GM21529 (cell line): ENCODE measurements at regions not wholly inside any gene's neighbourhood (a gene's known extent, or its start where the extent isn't known, plus 50 kb on each side); places are given as distances from the start of the nearest gene placed in this dataset.

ENCODE experiments used
- ATAC-seq: cut with Tn5 transposase; IDR thresholded peaks from one replicate; pipeline ENCODE4 v1.9.1; 2021; ENCODE audit not compliant: unreplicated experiment

DNA sequence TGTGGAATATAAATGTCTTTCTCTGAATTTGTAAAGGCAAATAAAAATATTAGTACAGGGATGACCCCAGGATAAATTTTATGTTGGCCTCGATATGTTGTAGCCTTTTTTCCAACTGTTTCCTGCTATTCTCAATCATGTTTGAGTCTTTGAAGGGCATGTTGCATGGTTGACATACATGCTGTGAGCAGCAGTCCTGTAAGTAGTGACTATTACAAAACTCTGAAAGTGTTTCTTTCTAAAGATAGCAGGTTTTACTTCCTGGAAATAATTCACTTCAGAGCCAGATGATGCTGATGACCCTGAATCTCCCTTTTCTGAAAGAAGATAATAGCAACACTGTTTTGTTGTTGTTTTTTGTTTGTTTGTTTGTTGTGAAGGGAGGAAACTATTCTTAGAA, 393.0 kb upstream of the GNPDA2 start:
- ATAC-seq: no peak

DNA sequence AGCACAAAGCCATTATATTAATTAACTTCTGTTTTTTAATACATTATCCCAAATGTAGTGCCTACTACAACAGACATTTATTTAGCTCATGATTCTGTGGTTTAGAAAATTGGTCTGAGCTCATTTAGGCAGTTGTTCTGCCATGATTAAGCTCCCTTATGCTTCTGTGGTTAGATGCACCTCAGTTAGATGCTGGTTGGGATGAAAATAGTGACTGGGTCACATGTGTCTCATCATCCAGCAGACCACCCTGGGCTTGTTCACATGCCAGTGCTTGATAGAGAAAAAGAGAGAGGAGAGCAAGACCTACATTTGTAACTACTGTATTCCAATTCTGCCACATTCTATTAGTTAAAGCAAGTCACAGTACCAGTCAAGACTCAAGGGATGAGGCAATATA, 376.4 kb upstream of the GNPDA2 start:
- ATAC-seq: no peak

DNA sequence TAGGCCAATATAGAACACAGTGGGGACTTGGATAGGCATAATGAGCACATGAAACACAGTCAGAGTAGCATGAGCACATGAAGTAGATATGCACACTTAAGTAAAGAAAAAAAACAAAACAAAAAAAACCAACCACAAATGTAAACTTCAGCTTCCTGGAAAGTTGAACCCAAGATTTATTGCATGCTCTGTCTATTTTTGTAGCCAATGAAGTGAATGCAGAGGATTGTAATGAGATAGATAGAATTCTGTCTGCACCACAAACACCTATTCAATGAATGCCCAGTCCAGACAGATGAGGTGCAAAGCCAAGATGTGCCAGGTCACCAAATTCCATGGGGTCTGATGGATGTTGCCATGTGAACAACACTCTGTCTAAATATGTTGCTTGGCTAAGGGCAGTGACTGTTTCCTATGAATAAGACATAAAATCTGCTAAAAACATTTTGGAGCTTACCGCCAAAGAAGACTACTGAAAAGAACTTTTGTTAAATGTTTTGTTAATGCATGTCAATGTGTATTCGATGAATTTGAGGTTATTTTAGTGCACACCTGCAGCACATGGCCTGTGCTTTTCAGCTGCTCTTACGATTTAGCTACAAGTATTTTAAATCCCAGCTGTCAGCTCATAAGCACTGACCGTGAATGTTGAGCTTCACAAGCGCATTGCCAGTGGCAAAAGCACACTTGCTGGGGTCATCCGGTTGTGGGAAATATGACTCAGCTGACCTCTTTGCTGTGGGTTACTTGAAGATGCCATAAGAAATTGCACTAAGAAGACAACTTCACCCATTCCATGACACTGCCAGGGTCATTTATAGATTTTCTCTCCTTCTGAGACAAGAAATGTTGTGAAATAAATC, 374.8 kb upstream of the GNPDA2 start:
- no peak for ATAC-seq

DNA sequence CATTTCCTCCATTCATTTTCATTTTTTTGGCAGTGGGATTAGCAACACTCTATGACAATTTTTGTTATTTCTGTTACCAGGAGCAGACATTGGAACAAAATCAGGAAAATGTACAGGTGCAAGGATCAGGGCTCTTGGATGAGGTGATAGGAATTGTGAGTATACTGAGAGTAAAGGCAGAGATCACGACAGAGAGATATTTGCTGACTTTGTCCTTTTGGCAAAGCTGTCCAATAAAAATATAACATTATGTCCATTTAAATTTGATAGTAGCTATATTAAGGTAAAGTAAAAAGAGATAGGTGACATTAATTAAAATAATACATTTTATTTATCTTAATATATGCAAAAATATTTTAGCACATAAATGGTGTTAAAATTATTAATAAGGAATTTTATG, 373.1 kb upstream of the GNPDA2 start:
- ATAC-seq: no peak

DNA sequence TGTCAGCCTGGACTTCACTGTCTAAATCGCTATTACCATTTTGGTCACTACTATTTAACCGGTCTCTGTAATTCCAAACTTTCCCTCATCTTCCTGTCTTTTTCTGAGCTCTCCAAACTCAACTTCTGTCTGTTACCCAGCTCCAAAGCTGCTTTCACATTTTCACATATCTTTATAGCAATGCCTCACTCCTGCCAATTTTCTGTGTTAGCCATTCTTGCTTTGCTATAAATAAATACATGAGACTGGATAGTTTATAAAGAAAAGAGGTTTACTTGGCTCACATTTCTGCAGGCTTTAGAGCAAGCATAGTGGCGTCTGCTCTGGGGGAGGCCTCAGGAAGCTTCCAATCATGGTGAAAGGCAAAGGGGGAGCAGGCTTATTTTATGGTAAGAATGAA, 368.3 kb upstream of the GNPDA2 start:
- ATAC-seq: no peak

DNA sequence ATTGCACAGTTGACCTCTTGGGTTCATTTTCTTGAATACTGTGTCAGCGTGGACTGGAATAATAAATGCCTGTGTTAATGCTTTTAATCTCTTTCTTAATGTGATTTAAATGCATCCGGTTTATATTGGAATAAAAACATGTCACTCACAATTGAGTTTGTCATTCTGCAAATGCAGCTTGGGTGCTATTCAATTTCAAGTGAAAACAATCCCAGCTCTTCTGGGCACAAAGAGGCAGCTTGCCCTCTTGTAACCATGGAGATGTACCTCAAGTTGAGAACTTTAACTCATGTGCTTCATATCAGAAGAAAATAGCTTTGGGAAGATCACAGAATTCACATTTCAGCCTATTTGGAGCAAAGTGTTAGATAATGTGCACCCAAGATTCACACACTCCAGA, 355.7 kb upstream of the GNPDA2 start:
- no peak for ATAC-seq

DNA sequence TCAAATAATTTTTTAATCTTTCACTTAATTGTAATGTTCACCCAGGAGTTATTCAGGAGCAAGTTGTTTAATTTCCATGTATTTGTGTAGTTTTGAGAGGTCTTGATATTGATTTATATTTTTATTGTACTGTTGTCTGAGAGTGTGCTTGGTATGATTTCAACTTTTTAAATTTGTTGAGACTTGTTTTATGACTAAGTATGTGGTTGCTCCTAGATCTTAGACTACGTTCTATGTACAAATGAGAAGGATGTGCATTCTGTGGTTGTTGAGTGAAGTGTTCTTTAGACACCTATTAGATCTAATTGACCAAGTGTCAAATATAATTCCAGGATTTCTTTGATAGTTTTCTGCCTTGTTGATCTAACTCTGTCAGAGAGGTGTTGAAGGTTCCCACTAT, 353.3 kb upstream of the GNPDA2 start:
- no peak for ATAC-seq

DNA sequence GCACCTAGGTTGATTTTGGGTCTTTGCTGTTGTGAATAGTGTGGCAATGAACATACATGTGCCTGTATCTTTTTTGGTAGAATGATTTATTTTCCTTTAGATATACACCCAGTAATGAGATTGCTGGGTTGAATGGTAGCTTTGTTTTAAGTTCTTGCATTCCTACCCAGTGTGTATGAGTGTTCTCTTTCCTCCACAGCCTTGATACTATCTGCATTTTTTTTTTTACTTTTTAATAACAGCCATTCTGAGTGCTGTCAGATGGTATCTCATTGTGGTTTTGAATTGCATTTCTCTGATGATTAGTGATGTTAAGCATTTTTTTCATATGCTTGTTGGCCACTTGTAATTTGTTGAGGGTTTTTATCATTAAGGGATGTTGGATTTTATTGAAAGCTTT, 351.8 kb upstream of the GNPDA2 start:
- ATAC-seq: no peak

DNA sequence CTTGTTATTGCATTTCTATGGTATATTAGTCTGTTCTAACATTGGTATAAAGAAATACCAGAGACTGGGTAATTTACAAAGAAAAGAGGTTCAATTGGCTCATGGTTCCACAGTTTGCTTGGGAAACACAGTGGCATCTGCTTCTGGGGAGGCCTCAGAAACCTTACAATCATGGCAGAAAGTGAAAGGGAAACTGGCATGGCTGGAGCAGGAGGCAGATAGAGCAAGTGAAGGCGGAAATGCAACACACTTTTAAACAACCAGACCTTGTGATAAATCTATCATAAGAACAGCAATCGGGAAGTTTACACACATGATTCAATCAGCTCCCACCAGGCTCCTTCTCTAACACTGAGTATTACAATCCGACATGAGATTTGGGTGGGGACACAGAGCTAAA, 346.6 kb upstream of the GNPDA2 start:
- ATAC-seq: no peak

DNA sequence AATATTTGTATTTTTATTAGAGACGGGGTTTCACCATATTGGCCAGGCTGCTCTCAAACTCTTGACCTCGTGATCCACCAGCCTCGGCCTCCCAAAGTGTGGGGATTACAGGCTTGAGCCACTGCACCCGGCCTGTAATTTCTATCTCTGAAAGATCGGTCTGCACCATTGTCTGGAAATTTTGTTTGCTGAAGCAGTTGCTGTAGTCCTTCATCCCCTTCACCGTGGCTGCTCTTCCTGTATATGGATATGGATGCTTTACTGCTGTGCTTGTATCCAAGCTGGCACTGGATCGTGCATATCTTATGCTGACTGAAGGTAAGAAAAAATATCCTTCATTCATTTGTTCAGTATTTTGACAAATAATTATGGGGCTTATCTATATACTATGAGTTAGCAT, 338.4 kb upstream of the GNPDA2 start:
- ATAC-seq: no peak

DNA sequence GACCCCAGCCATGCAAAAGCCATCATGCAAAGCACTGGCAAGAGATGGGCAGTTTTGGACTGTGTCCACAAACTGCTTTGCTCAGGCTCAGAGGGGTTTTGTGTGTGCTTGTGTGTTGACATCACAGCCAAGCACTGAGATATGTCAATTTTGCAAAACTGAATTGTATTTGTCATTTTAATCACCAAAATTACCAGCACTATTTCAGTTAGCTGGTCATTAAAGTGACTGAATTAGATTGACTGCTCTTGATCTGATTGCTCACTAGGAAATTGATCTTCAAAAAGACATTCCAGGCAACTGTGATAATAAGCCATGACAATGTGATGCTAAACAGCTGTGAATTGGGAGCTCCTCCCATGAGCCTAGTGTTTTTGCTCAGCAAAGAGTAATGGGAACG, 337.3 kb upstream of the GNPDA2 start:
- no peak for ATAC-seq

DNA sequence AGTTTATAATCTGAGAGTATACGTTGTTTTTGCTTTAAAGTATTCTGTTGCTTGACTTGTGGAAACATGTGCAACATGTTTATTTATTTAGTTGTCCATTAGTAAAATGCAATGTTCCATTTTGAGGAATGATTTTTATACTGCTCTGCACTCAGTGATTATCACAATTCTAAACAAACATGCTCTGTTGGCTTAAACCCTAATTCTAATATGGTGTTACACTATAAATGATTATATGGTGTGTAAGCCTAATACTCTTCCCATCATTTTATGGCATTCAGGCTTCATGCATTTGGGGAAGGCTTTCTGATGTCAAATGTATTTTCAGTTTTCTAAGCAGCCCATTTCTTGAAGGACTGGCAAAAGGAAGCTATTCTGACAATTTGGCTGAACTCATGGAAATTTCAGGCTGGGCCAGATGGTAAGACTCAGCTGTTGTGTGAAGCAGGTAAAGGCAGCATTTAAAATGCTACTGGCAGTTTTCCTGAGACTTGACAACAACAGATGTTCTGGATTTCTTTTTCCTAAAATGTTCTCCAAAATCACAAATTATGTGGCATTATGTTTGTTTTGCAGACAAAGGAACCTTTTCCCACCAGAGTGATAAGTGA, 336.7 kb upstream of the GNPDA2 start:
- no peak for ATAC-seq

DNA sequence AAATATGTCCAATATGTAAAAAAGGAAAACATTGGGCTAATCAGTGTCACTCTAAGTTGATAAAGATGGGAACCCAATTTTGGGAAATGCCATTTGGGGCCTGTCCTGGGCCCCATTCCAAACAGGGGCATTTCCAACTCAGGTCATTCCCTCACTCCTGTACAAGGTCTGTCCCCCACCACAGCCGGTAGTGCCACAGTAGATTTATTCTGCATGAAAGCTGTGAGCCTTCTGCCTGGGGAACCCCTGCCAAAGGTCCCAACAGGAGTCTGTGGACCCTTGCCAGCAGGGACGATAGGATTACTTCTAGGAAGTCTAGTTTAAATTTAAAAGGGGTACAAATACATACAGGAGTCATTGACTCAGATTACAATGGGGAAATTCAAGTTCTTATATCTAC, 317.6 kb upstream of the GNPDA2 start:
- ATAC-seq: no peak

DNA sequence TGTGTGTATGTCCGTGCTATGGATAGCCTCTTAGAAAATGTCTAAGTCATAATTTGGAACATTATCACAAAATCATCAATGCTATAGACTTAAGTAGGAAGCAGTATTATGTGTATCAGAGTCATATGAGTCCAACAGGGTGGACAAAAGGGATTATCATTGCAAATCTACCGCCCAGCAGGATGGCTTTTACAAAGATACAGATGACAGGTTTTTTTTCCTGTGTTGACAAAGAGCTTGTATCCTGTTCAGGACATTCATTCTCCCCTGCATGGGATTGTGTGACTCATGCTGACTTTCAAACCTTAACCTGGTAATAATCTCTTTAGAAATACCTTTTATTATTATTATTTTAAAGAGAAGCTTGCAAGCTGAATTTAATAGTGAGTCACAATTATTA, 310.3 kb upstream of the GNPDA2 start:
- no peak for ATAC-seq

DNA sequence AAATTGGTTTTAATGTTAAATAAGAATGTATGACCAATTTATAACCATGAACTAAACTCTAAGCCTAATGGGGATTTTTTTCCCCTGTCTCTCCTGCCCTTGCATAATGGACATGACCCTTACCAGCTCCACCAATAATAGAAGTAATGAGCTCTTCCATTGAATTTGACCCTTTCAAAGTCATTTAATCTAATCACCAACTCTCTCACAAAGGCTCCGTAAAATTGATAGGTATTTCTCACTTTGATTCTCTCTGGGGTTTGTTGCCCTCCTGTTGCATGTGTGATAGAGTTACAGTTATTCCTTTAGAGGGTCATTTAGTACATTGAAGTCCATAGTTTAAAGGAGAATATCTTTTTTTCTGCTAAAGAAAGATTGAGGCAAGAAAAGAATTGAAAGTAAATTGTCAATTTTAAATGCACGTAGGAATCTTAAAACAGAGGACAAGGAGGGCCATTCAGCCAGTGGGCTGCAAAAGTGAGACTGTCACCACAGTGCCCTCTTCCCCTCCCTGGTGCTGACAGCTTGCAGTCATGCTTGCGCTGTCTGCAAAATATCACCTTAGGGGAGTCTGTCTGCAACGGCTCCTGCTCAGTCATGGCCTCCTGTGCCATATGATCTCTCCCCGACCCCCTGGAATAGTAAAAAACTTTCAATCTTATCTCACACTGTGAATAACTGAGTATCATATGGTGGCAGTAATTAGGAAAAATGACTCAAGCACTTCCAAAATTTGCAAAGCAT, 307.5 kb upstream of the GNPDA2 start:
- no peak for ATAC-seq

DNA sequence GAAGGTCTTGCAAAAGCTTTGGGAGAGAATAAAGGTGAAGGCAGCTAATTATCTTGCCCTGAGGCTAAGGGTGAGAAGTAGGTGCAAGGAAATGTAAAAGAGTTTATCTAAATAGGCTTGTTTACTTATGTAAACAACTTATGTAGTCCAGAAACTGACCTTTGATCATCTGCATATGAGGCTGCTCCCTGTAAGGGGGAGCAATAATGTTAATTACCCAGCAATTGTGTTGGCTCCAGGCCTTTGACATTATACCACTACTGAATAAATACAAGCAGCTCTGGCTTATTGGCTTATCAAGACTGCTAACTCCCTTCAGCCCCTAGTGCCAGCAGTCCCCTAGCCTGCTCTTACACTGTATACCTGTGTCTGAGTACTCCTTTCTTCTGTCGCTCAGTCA, 303.7 kb upstream of the GNPDA2 start:
- ATAC-seq: no peak

DNA sequence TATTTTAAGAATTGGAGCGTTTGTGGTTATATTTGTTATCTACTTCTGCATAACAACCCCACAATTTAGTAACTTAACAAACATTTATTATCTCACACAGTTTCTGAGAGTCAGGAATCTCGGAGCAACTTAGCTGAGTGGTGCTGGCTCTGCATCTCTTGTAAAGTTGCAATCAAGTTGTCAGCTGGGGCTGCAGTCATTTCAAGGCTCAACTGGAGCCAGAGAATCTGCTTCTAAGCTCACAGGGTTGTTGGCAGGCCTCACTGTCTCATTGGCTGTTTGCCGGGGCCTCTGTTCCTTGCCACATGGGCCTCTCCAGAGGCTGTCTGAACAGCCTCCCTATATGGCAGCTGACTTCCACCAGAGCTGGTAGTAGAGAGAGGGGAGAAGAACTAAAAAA, 281.2 kb upstream of the GNPDA2 start:
- ATAC-seq: no peak

DNA sequence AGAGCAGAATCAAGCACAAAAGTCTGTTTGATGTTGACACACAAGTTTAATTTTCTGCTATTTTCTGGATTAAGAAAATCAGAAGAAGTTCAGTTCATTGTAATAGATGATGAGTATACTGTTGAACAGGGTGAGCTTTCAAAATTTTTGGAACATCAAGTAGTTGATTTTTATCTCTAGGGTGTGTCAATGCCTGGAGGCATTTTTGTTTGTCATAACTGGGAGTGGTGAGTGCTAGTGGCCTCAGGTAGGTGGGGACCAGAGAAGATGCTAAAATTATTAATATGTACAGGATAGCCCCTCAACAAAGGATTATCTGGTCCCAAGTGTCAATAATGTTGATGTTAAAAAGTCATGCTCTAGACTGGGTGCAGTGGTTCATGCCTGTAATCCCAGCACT, 279.7 kb upstream of the GNPDA2 start:
- no peak for ATAC-seq

DNA sequence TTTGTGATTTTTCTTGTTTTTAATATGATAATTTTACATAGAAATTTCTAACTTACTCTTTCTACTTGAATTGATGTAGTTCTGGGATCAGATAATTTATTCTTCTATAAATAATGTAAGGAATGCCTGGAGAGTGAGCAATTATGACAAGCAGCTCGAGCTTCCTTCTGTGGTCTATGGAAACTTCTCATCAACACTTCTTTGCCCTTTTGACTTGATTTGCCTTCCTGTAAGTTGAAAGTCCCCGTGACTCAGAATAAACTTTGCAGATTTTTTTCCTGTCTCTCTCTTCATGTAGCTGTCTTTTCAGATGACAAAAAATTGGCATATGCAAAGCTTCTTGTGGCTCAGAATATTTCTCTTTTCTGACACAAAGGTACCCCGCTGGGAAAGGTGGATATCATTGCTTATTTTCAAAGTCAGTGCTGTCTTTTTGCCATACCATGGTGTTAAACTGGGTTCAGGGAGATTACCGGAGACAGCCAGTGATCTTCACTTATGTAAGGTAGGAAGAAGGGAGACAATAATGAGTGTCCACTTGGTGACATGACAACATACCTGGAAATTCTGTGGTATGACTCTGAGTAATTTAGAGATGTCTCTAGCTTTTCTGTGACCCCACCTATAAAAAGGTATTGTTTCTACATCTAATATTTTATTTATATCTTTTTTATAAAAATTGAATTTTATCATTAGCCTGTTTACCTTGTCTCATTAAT, 278.6 kb upstream of the GNPDA2 start:
- no peak for ATAC-seq

DNA sequence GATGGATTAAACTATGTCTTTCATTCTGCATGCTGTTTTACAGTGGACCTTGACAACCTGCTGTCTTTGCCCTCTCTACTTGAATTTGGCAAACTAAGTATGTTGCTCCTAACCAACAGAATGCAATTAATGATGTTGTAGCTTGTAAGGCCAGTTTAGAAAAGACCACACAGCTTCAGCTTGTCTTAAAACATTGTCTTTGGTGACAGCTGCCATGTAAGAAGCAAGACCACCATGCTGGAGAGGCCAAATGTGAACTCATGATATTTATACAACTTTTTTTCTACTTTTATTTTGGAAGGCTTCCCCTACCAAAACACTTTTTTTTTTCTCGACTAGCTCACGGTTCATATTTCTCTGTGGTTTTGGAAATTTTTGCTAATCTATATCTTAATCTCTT, 278.0 kb upstream of the GNPDA2 start:
- no peak for ATAC-seq

DNA sequence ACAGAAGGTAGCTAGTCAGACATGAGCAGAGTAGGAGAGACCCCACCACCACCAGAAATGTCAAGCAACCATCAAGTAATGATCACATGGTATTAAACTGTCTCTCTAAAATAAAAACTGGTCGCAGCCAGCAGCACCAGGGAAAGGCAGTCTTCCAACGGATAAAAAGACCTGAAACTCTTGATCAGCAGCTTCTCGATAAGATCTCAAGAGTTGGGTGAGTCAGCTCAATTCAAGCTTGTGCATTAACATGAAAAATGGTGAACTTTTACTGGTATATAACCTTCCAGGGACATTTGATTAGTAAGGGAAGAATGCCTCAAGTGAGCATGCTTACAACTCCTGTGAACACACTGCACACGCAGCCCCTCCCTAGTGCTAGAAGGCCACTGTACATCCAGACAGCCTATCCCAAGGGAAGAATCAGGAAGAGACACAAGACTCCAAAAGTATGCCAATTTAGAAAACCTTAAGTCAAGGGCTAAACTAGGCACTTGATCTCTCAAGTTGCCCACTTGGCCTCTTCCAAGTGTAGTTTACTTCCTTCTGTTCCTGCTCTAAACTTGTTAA, 270.0 kb upstream of the GNPDA2 start:
- ATAC-seq: no peak
